ENCODE measurements at regions not wholly inside any gene's neighbourhood (a gene's known extent, or its start where the extent isn't known, plus 50 kb on each side); places are given as distances from the start of the nearest gene placed in this dataset.

- H3K4me3 ChIP-seq (replicated peaks; ENCODE audit: insufficient read depth, low read length), result no peak overlapping the region
- H3K27me3 ChIP-seq (ENCODE audit: insufficient read depth, poor library complexity, severe bottlenecking), result no peaks in the 10 kb centered on the region
- DNase-seq (ENCODE audit: low read depth in 1 of 2, low spot score in 1 of 2), result no peak
- H3K27ac ChIP-seq (replicated peaks), result no peak overlapping the region
- TF ChIP-seq GABPA (IDR thresholded peaks at IDR 0.05; ENCODE audit: low read depth), result no peak
- TF ChIP-seq SPI1 (IDR thresholded peaks at IDR 0.05; ENCODE audit: borderline replicate concordance, low read depth), result 0 out of 2 replicates have a peak, but pooled peaks have one; percentile 12
These were observed 88.3 kb upstream of the CACUL1 start for GRCh38 chr10:118842843-118843624.

GRCh38 chr10:118843647-118844265 lies 89.0 kb upstream of the CACUL1 start:
- Histone ChIP-seq H3K27me3 (ENCODE audit: insufficient read depth, poor library complexity, severe bottlenecking) (no peaks in the 10 kb centered on the region), H3K4me3 (replicated peaks; ENCODE audit: insufficient read depth, low read length) (no peak overlapping the region), H3K27ac (replicated peaks) (no peak overlapping the region)
- no peak for TF ChIP-seq GABPA (IDR thresholded peaks at IDR 0.05; ENCODE audit: low read depth)
- TF ChIP-seq CTCF (IDR thresholded peaks at IDR 0.05; ENCODE audit: insufficient read depth, low read length), result no peak
- TF ChIP-seq POLR2AphosphoS5 (IDR thresholded peaks at IDR 0.05; ENCODE audit: low read depth), result no peak
- no peak for TF ChIP-seq REST (IDR thresholded peaks at IDR 0.05; ENCODE audit: insufficient replicate concordance, low read depth)
- TF ChIP-seq SPI1 (IDR thresholded peaks at IDR 0.05; ENCODE audit: borderline replicate concordance, low read depth), result no peak
- DNase-seq (ENCODE audit: low read depth in 1 of 2, low spot score in 1 of 2), result no peak

GRCh38 chr10:118844731-118845521 lies 90.2 kb upstream of the CACUL1 start:
- no peak for DNase-seq (ENCODE audit: low read depth in 1 of 2, low spot score in 1 of 2)
- Histone ChIP-seq H3K4me3 (replicated peaks; ENCODE audit: insufficient read depth, low read length) (no peak overlapping the region), H3K27ac (replicated peaks) (no peak overlapping the region), H3K27me3 (ENCODE audit: insufficient read depth, poor library complexity, severe bottlenecking) (no peaks in the 10 kb centered on the region)
- no peak for TF ChIP-seq POLR2AphosphoS5 (IDR thresholded peaks at IDR 0.05; ENCODE audit: low read depth)
- no peak for TF ChIP-seq REST (IDR thresholded peaks at IDR 0.05; ENCODE audit: insufficient replicate concordance, low read depth)

GRCh38 chr10:118845776-118846175 lies 91.0 kb upstream of the CACUL1 start:
- H3K4me3 ChIP-seq (replicated peaks; ENCODE audit: insufficient read depth, low read length), result no peak overlapping the region
- no peak overlapping the region for H3K27ac ChIP-seq (replicated peaks)
- no peak for DNase-seq (ENCODE audit: low read depth in 1 of 2, low spot score in 1 of 2)
- TF ChIP-seq POLR2AphosphoS5 (IDR thresholded peaks at IDR 0.05; ENCODE audit: low read depth), result no peak
- no peak for TF ChIP-seq CTCF (IDR thresholded peaks at IDR 0.05; ENCODE audit: insufficient read depth, low read length)
- no peak for TF ChIP-seq SPI1 (IDR thresholded peaks at IDR 0.05; ENCODE audit: borderline replicate concordance, low read depth)
- TF ChIP-seq GABPA (IDR thresholded peaks at IDR 0.05; ENCODE audit: low read depth), result no peak
- TF ChIP-seq REST (IDR thresholded peaks at IDR 0.05; ENCODE audit: insufficient replicate concordance, low read depth), result no peak
- H3K27me3 ChIP-seq (ENCODE audit: insufficient read depth, poor library complexity, severe bottlenecking), result no peaks in the 10 kb centered on the region
